Right atrium auricular region (tissue), 2 donors: ENCODE measurements at regions not wholly inside any gene's neighbourhood (a gene's known extent, or its start where the extent isn't known, plus 50 kb on each side); places are given as distances from the start of the nearest gene placed in this dataset.

Experiments
- DNase-seq: peaks from one replicate; pipeline ENCODE4 v3.0.0-alpha.2; 2019; ENCODE audit warnings: low spot score
- H3K27ac ChIP-seq, 2 donors: fragments of 200-600 bp; sonication (generic); 1 replicate in 1 of 2; 2 replicates in 1 of 2; pipeline ENCODE4 v1.5.1; 2016 to 2019
- H3K27me3 ChIP-seq, 2 donors: fragments of 200-600 bp; sonication (generic); one replicate each; pipeline versions ENCODE4 v1.5.1 to v1.6.0; 2017 to 2019
- H3K36me3 ChIP-seq: fragments of 200-600 bp; sonication (generic); one replicate; pipeline ENCODE4 v1.5.1; 2016
- H3K4me1 ChIP-seq, 2 donors: fragments of 200-600 bp; sonication (generic); one replicate each; pipeline versions ENCODE4 v1.5.1 to v1.6.0; 2017 to 2019
- H3K4me3 ChIP-seq, 2 donors: fragments of 200-600 bp; sonication (generic); 1 replicate in 1 of 2; 2 replicates in 1 of 2; pipeline ENCODE4 v1.5.1; 2017 to 2019; ENCODE audit warnings: mild to moderate bottlenecking in 1 of 2, moderate library complexity in 1 of 2
- H3K9me3 ChIP-seq, 2 donors: fragments of 200-600 bp; sonication (generic); one replicate each; pipeline ENCODE4 v1.5.1; 2019
- CTCF ChIP-seq, 2 donors: fragments of 200-600 bp; sonication (generic); IDR thresholded peaks; one replicate each; pipeline ENCODE4 v1.5.1; 2019; ENCODE audit warnings: antibody characterized with exemption in 2 of 2

- Histone ChIP-seq H3K27ac (no peak overlapping the region), H3K27me3 (no peaks in the 10 kb centered on the region), H3K9me3 (no peaks in the 10 kb centered on the region), H3K4me1 (no peaks in the 10 kb centered on the region), H3K36me3 (no peaks in the 10 kb centered on the region), H3K4me3 (no peak overlapping the region)
- TF ChIP-seq CTCF (IDR thresholded peaks at IDR 0.05): no peak
- DNase-seq: peak; percentile 32
Measured at GRCh38 chr18:78913395-78913794, 66.2 kb upstream of the SALL3 start.

GRCh38 chr18:78913830-78914231 is 65.8 kb upstream of the SALL3 start:
- Histone ChIP-seq H3K9me3 (no peaks in the 10 kb centered on the region), H3K4me3 (no peak overlapping the region), H3K27ac (no peak overlapping the region), H3K36me3 (no peaks in the 10 kb centered on the region), H3K4me1 (no peaks in the 10 kb centered on the region), H3K27me3 (no peaks in the 10 kb centered on the region)
- peak; percentile 26 for DNase-seq
- TF ChIP-seq CTCF (IDR thresholded peaks at IDR 0.05): no peak

- H3K36me3 ChIP-seq: no peaks in the 10 kb centered on the region
- no peaks in the 10 kb centered on the region for H3K4me1 ChIP-seq
- no peak overlapping the region for H3K4me3 ChIP-seq
- no peaks in the 10 kb centered on the region for H3K27me3 ChIP-seq
- no peak for TF ChIP-seq CTCF (IDR thresholded peaks at IDR 0.05)
- no peak overlapping the region for H3K27ac ChIP-seq
- H3K9me3 ChIP-seq: no peaks in the 10 kb centered on the region
- DNase-seq: no peak
Measured at GRCh38 chr18:78914249-78914935, 65.2 kb upstream of the SALL3 start.

- no peak for TF ChIP-seq CTCF (IDR thresholded peaks at IDR 0.05)
- Histone ChIP-seq H3K4me3 (no peak overlapping the region), H3K4me1 (no peaks in the 10 kb centered on the region), H3K9me3 (no peaks in the 10 kb centered on the region), H3K27ac (no peak overlapping the region), H3K27me3 (no peaks in the 10 kb centered on the region), H3K36me3 (no peaks in the 10 kb centered on the region)
- no peak for DNase-seq
Measured at GRCh38 chr18:78915446-78916008, 64.1 kb upstream of the SALL3 start.

GRCh38 chr18:78918707-78919106 is 60.9 kb upstream of the SALL3 start:
- Histone ChIP-seq H3K4me1 (no peaks in the 10 kb centered on the region), H3K27ac (no peak overlapping the region), H3K4me3 (no peak overlapping the region), H3K36me3 (no peaks in the 10 kb centered on the region), H3K9me3 (no peaks in the 10 kb centered on the region), H3K27me3 (no peaks in the 10 kb centered on the region)
- no peak for TF ChIP-seq CTCF (IDR thresholded peaks at IDR 0.05)
- DNase-seq: no peak

- H3K27me3 ChIP-seq: no peaks in the 10 kb centered on the region
- H3K9me3 ChIP-seq: no peaks in the 10 kb centered on the region
- no peak for TF ChIP-seq CTCF (IDR thresholded peaks at IDR 0.05)
- H3K27ac ChIP-seq: no peak overlapping the region
- H3K36me3 ChIP-seq: no peaks in the 10 kb centered on the region
- no peak overlapping the region for H3K4me3 ChIP-seq
- DNase-seq: no peak
- no peaks in the 10 kb centered on the region for H3K4me1 ChIP-seq
Measured at GRCh38 chr18:78919956-78920355, 59.7 kb upstream of the SALL3 start.
